ENCODE measurements at regions not wholly inside any gene's neighbourhood (a gene's known extent, or its start where the extent isn't known, plus 50 kb on each side); places are given as distances from the start of the nearest gene placed in this dataset.

- no peak for DNase-seq (ENCODE audit: low read depth)
Measured at GRCh38 chr13:91203430-91203829, 144.1 kb upstream of the MIR17HG start.

- DNase-seq (ENCODE audit: low read depth), result no peak
Measured at GRCh38 chr13:91207261-91207660, 140.2 kb upstream of the MIR17HG start.

GRCh38 chr13:91211510-91211909 is 136.0 kb upstream of the MIR17HG start:
- DNase-seq (ENCODE audit: low read depth), result no peak

GRCh38 chr13:91212231-91212630 is 135.3 kb upstream of the MIR17HG start:
- DNase-seq (ENCODE audit: low read depth), result no peak

- DNase-seq (ENCODE audit: low read depth), result no peak
Measured at GRCh38 chr13:91214031-91214430, 133.5 kb upstream of the MIR17HG start.

GRCh38 chr13:91216928-91217700 is 130.4 kb upstream of the MIR17HG start:
- no peak for DNase-seq (ENCODE audit: low read depth)

GRCh38 chr13:91219201-91219600 is 128.3 kb upstream of the MIR17HG start:
- no peak for DNase-seq (ENCODE audit: low read depth)

GRCh38 chr13:91220872-91221271 is 126.6 kb upstream of the MIR17HG start:
- no peak for DNase-seq (ENCODE audit: low read depth)

- no peak for DNase-seq (ENCODE audit: low read depth)
Measured at GRCh38 chr13:91228108-91228507, 119.4 kb upstream of the MIR17HG start.

GRCh38 chr13:91228940-91229339 is 118.5 kb upstream of the MIR17HG start:
- no peak for DNase-seq (ENCODE audit: low read depth)

GRCh38 chr13:91232716-91233115 is 114.8 kb upstream of the MIR17HG start:
- DNase-seq (ENCODE audit: low read depth), result no peak

- no peak for DNase-seq (ENCODE audit: low read depth)
Measured at GRCh38 chr13:91233291-91233690, 114.2 kb upstream of the MIR17HG start.

- DNase-seq (ENCODE audit: low read depth), result no peak
Measured at GRCh38 chr13:91236182-91236581, 111.3 kb upstream of the MIR17HG start.

- no peak for DNase-seq (ENCODE audit: low read depth)
Measured at GRCh38 chr13:91236921-91237320, 110.6 kb upstream of the MIR17HG start.

- DNase-seq (ENCODE audit: low read depth), result no peak
Measured at GRCh38 chr13:91238036-91238435, 109.5 kb upstream of the MIR17HG start.

GRCh38 chr13:91240341-91240740 is 107.1 kb upstream of the MIR17HG start:
- no peak for DNase-seq (ENCODE audit: low read depth)

GRCh38 chr13:91241221-91241933 is 106.1 kb upstream of the MIR17HG start:
- no peak for DNase-seq (ENCODE audit: low read depth)

- no peak for DNase-seq (ENCODE audit: low read depth)
Measured at GRCh38 chr13:91242652-91243051, 104.8 kb upstream of the MIR17HG start.

GRCh38 chr13:91245288-91245687 is 102.2 kb upstream of the MIR17HG start:
- DNase-seq (ENCODE audit: low read depth), result no peak

- DNase-seq (ENCODE audit: low read depth), result no peak
Measured at GRCh38 chr13:91247768-91248167, 99.7 kb upstream of the MIR17HG start.

- DNase-seq (ENCODE audit: low read depth), result no peak
Measured at GRCh38 chr13:91248249-91248648, 99.2 kb upstream of the MIR17HG start.

GRCh38 chr13:91249370-91249769 is 98.1 kb upstream of the MIR17HG start:
- DNase-seq (ENCODE audit: low read depth), result no peak

GRCh38 chr13:91249861-91250260 is 97.6 kb upstream of the MIR17HG start:
- no peak for DNase-seq (ENCODE audit: low read depth)

Data from RPMI7951 (cell line).